Glomerular endothelial cell (primary cell): ENCODE measurements at regions not wholly inside any gene's neighbourhood (a gene's known extent, or its start where the extent isn't known, plus 50 kb on each side); places are given as distances from the start of the nearest gene placed in this dataset.
"Not testable (repeated sequence)": the region's sequence is repeated elsewhere in the genome, so short reads cannot be mapped to it uniquely, and the experiment has no call there.

Source experiments
- DNase-seq: peaks from one replicate; pipeline ENCODE4 v3.0.0-alpha.2; 2011; ENCODE audit warnings: low read depth, low spot score; ENCODE audit errors: extremely low read depth

DNA sequence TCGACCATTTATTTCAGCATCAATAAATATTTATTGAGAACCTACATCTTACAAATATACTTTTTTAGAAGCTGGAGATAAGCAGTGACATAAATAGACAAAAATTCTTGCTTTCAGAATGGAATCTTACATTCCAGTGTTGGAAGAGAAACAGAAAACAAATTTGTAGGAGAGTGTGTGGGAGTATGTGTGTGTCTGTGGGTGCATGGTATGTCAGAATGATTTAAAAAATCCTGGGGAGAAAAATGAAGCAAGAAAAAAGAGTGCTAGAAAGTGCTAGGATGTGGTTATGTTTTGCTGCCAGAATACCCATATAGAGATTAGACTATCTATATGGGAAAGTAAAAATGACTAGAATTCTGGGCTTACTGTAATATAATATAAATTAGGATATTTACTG, 561.7 kb upstream of the SGO1 start:
- DNase-seq = no peak

DNA sequence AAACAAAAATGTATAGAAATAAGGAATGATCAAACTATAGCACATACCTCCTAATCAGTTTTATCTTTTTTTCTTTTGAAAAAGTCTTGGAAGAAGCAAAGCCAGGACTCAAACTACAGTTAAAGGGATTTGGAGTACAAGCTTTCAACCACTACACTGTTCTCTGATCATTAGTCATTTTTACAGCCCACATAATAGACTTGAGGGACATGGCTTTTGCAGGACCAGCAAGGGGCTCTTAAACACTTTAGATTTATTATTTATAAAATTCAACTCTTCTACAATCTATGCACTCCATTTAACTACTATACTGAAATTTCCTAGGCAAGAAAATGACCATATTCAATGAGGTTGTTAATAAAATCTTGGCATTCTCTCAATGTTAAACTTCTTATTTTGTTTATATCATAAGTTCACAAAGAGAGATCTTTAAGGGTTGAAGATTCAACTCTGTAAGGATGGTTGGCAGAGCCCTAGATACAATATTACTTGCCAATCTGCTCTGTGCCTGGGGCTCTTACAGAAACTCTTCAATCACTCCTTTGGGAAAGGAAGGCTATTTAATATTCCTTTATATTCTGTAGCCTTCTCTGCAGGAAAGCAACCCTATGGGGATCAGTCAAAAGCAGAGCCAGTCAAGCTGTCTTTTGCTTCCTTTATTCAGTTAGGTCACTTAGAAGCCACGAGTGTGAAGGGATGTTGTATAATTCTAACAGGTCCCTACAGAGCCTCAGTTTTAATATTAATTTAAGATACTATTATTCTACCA, 557.7 kb upstream of the SGO1 start:
- no peak for DNase-seq

- DNase-seq = no peak
These were observed 557.0 kb upstream of the SGO1 start for GRCh38 chr3:20742903-20743552.

GRCh38 chr3:20741381-20741780, 555.4 kb upstream of the SGO1 start:
- no peak for DNase-seq

- DNase-seq = no peak
These were observed 553.8 kb upstream of the SGO1 start for GRCh38 chr3:20739814-20740213.

DNA sequence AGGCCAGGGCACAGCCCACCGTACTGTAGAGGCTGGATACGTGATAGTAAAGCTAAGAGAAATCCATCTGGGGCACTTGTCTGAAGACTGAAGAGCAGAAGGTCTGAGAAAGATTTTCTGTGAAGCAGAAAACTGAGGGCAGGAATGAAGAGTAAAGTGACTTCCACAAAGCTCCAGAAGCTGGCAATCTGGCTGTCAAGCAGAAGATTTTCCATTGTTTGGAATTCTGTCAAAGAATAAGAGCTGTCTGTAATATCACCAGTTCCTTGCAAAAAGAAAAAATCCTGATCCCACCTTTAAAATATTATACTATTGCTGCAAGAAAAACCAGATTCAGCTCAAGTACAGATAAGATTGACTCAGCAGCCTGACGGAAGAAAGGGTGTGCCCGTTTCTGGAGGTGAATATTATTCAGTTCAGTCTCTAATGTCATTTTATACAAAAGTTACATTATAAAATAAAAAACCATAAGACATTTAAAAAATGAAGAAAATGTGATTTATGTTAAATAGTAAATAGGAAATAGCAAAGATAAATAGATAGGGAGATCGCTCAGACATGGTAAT, 550.4 kb upstream of the SGO1 start:
- DNase-seq = no peak

DNA sequence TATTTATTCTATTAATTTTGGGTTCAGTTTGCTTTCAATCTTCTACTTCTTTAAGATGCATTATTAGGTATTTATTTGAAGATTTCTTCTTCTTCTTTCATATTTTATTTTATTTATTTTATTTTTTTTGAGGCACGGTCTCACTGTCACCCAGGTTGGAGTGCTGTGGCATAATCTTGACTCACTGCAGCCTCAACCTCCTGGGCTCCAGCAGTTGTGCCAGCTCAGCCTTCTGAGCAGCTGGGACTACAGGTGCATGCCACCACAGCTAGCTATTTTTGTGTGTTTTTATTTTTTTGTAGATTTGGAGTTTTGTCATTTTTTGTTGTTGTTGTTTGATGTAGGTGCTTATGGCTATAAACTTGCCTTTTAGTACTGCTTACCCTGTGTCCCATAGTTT, 543.2 kb upstream of the SGO1 start:
- no peak for DNase-seq

DNA sequence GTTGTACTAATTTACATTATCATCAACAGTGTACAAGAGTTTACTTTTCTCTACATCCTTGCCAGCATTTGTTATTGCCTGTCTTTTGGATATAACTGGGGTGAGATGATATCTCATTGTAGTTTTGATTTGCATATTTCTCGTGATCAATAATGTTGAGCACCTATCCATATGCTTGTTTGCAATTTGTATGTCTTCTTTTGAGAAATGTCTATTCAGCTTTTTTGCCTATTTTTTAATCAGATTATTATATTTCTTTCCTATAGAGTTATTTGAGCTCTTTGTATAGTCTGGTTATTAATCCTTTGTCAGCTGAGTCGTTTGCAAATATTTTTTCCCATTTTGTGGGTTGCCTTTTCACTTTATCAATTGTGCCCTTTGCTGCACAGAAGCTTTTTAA, 540.8 kb upstream of the SGO1 start:
- no peak for DNase-seq

- no peak for DNase-seq
These were observed 538.2 kb upstream of the SGO1 start for GRCh38 chr3:20724241-20724640.

DNA sequence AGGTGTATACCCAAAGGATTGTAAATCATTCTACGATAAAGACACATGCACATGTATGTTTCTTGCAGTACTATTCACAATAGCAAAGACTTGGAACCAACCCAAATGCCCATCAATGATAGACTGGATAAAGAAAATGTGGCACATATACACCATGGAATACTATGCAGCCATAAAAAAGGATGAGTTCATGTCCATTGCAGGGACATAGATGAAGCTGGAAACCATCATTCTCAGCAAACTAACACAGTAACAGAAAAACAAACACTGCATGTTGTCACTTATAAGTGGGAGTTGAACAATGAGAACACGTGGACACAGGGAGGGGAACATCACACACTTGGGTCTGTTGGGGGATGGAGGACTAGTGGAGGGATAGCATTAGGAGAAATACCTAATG, 530.4 kb upstream of the SGO1 start:
- not testable (repeated sequence) for DNase-seq

- no peak for DNase-seq
These were observed 515.6 kb upstream of the SGO1 start for GRCh38 chr3:20701641-20702040.

GRCh38 chr3:20700714-20701113, 514.7 kb upstream of the SGO1 start:
- DNase-seq = no peak

DNA sequence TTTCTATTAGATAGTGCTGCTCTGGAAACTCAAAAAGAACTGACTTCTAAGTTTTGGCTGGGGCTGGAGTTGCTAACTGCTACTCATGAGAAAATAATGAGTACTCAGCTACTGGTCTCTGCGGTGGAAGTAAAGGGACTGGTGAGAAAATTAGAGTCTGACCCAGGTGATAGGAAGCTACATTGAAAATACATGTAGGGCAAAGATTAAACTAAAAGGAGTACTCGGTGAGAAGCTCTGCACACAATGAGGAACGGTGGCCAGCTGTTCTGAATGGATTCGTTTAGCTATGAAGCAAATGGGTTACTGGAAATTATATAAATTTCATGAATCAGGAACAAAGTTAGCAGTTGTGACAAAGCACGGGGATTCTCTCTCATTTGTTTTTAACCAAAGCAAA, 512.9 kb upstream of the SGO1 start:
- DNase-seq = no peak

GRCh38 chr3:20696388-20697150, 510.6 kb upstream of the SGO1 start:
- DNase-seq = no peak

GRCh38 chr3:20692675-20693074, 506.7 kb upstream of the SGO1 start:
- no peak for DNase-seq

DNA sequence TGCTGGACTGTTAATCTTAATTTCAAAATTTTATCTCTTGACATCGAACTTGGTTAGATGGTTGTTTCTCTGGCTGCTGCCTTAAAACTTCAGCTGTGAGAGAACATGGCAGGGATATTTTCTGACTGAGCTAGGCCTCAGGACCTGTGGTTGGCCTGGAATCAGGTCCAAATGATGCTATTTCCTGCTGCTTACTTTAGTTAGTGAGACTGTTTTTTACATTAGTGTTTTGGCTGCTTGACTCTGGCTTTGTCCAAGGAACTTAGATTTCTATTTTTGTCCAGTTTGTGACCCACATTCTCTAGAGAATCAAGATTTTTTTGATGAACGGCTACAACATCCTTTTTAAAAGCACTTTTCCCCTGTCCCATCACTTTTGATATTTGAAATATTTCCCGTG, 497.9 kb upstream of the SGO1 start:
- DNase-seq = no peak

GRCh38 chr3:20682573-20682972, 496.6 kb upstream of the SGO1 start:
- DNase-seq = no peak

DNA sequence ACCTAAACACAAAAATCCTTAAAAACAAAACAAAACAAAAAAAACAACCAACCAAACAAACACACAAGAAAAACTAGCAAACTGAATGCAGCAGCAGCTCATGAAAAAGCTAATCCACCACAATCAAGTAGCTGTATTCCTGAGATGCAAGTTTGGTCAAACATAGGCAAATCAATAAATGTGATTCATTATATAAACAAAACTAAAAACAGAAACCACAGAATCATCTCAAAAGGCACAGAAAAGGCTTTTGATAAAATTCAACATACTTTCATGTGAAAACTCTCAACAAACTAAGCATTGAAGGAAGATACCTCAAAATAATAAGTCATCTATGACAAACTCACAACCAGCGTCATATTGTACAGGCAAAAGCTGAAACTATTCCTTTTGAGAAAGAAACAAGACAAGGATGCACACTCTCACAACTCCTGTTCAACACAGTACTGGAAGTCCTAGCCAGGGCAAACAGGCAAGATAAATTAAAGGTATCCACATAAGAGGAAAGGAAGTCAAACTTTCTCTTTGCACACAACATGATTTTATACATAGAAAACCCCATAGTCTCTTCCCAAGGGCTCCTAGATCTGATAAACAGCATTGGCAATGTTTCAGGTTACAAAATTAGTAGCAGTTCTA, 495.1 kb upstream of the SGO1 start:
- no peak for DNase-seq

GRCh38 chr3:20673866-20674265, 487.9 kb upstream of the SGO1 start:
- no peak for DNase-seq

DNA sequence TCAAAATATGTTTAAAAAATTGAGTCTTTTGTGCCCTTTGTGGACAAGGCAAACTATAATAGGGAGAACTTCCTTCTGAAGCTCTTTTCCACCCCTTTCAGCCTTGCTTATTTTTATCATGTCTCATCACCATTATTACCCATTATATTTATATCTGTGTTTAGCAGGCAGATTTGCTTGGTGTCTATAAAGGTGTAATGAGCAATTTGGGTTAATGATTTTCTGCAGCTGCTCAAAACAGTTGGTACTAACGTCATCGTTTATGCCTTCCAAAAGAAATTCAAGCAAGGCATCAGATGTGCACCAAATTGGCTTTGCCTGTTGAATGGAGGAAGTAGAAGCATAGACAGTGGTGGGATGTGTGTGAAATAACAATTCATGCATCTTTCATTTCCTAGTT, 483.7 kb upstream of the SGO1 start:
- DNase-seq = no peak

DNA sequence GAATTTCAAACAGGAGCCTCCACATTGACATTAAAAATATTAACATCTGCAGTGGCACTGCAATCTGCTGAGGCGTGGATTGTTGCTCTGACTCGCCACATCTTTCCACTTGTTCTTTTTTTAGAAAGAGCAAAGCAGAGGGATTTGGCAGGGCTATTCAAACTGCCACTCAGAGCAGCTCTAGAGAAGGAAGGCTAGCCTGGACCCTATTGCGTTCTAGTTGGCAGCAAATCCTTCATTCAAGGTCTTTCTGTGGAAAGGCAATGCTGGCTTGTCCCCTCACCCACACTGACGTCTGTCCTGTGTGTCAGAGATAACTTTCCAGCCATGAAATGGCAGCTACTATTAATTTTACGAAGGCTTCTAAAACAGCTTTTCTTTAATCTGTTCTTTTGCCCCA, 483.2 kb upstream of the SGO1 start:
- DNase-seq = no peak
